B cell (primary cell): ENCODE measurements at regions not wholly inside any gene's neighbourhood (a gene's known extent, or its start where the extent isn't known, plus 50 kb on each side); places are given as distances from the start of the nearest gene placed in this dataset.

Source experiments
- ATAC-seq: fragments of 200-7000 bp; cut with Tn5 transposase; one replicate; pipeline ENCODE4 v1.10.0; 2021; ENCODE audit warnings: low read depth, mild to moderate bottlenecking, moderate number of reproducible peaks, moderate library complexity
- CTCF ChIA-PET: fragments of 350-600 bp; sonication (Branson Sonifier 250); formaldehyde crosslinking; loops from one replicate; lab custom pipeline; 2021; ENCODE audit warnings: antibody characterized with exemption, inconsistent platforms; lab: Charles Lee
- POLR2A ChIA-PET: fragments of 350-600 bp; sonication (Branson Sonifier 250); formaldehyde crosslinking; loops from one replicate; lab custom pipeline; 2021; ENCODE audit warnings: antibody characterized with exemption; lab: Charles Lee
- DNase-seq: peaks from one replicate; pipeline ENCODE4 v3.0.0; 2013
- H2AFZ ChIP-seq: 2 replicates; pipeline ENCODE4 v1.6.1; 2012; ENCODE audit warnings: mild to moderate bottlenecking, low read depth, low read length; ENCODE audit not compliant: insufficient read depth, poor library complexity, severe bottlenecking
- H3K27ac ChIP-seq, 2 donors: 1 replicate in 1 of 2; 2 replicates in 1 of 2; pipeline ENCODE4 v1.5.1; 2012 to 2013; ENCODE audit warnings: low read length in 2 of 2, mild to moderate bottlenecking in 2 of 2, moderate library complexity in 1 of 2
- H3K27me3 ChIP-seq, 4 experiments: fragments of 200-600 bp in 1 of 4; sonication (generic) in 1 of 4; replicated peaks in 1 of 4; 1 replicate in 2 of 4; 2 replicates in 2 of 4; pipeline versions ENCODE4 v1.6.1 to v1.7.0; 2013 to 2016; ENCODE audit warnings: low read length in 3 of 4, mild to moderate bottlenecking in 2 of 4, mixed read lengths in 1 of 4, moderate library complexity in 1 of 4; ENCODE audit not compliant: insufficient read depth in 4 of 4, control insufficient read depth in 3 of 4; ENCODE audit errors: control extremely low read depth in 1 of 4
- H3K36me3 ChIP-seq, 2 experiments: replicated peaks in 1 of 2; 1 replicate in 1 of 2; 2 replicates in 1 of 2; pipeline versions ENCODE4 v1.6.1 to v1.7.1; 2013; ENCODE audit warnings: low read length in 1 of 2; ENCODE audit not compliant: insufficient read depth in 2 of 2, control insufficient read depth in 1 of 2; ENCODE audit errors: control extremely low read depth in 1 of 2, extremely low read depth in 1 of 2
- H3K4me1 ChIP-seq, 2 donors: fragments of 200-600 bp in 1 of 2; sonication (generic) in 1 of 2; 1 replicate in 1 of 2; 2 replicates in 1 of 2; pipeline versions ENCODE4 v1.5.1 to v1.6.1; 2013 to 2017; ENCODE audit warnings: low read length in 2 of 2; ENCODE audit not compliant: control insufficient read depth in 2 of 2, insufficient read depth in 2 of 2
- H3K4me2 ChIP-seq: replicated peaks from 2 replicates; pipeline ENCODE3; 2012; ENCODE audit warnings: mild to moderate bottlenecking, low read depth, low read length; ENCODE audit not compliant: poor library complexity, severe bottlenecking
- H3K4me3 ChIP-seq, 5 experiments: fragments of 200-600 bp in 1 of 5; sonication (generic) in 1 of 5; 1 replicate in 3 of 5; 2 replicates in 2 of 5; pipeline versions ENCODE4 v1.5.1 to v1.7.0; 2011 to 2016; ENCODE audit warnings: low read length in 4 of 5, mild to moderate bottlenecking in 4 of 5, low read depth in 2 of 5, control low read depth in 1 of 5, moderate library complexity in 1 of 5; ENCODE audit not compliant: insufficient read depth in 1 of 5; ENCODE audit errors: control extremely low read depth in 1 of 5, extremely low read depth in 1 of 5
- H3K79me2 ChIP-seq: fragments of 200-600 bp; sonication (generic); one replicate; pipeline ENCODE4 v1.6.0; 2016; ENCODE audit warnings: low read length; ENCODE audit not compliant: control insufficient read depth, insufficient read depth
- H3K9ac ChIP-seq: fragments of 200-600 bp; sonication (generic); 2 replicates; pipeline ENCODE4 v1.6.1; 2017; ENCODE audit warnings: mild to moderate bottlenecking, low read length, moderate library complexity
- H3K9me3 ChIP-seq, 3 donors: one replicate each; pipeline versions ENCODE4 v1.6.1 to v1.7.1; 2013; ENCODE audit warnings: low read length in 2 of 3; ENCODE audit not compliant: control insufficient read depth in 2 of 3, insufficient read depth in 1 of 3; ENCODE audit errors: control extremely low read depth in 1 of 3
- H4K20me1 ChIP-seq: 2 replicates; pipeline ENCODE4 v1.6.0; 2012; ENCODE audit warnings: mild to moderate bottlenecking, low read length; ENCODE audit not compliant: insufficient read depth, control insufficient read depth, poor library complexity, severe bottlenecking
- H3K27ac Mint-ChIP-seq: one replicate; pipeline ENCODE4 v1.8.0; 2021; ENCODE audit warnings: mixed read lengths
- H3K27me3 Mint-ChIP-seq: one replicate; pipeline ENCODE4 v1.8.0; 2021; ENCODE audit warnings: mixed read lengths
- H3K4me1 Mint-ChIP-seq: one replicate; pipeline ENCODE4 v1.8.0; 2021; ENCODE audit warnings: mixed read lengths
- H3K4me3 Mint-ChIP-seq: one replicate; pipeline ENCODE4 v1.8.0; 2021; ENCODE audit warnings: mixed read lengths
- H3K9me3 Mint-ChIP-seq: one replicate; pipeline ENCODE4 v1.8.0; 2022; ENCODE audit warnings: mixed read lengths; ENCODE audit not compliant: insufficient read depth
- EZH2 ChIP-seq: IDR thresholded peaks from 2 replicates; pipeline ENCODE4 v1.6.1; 2012; ENCODE audit warnings: borderline replicate concordance, low read depth, mild to moderate bottlenecking, moderate library complexity, low read length; ENCODE audit not compliant: insufficient read depth, poor library complexity, severe bottlenecking
- WGBS: methylation state at CpG from one replicate; pipeline ENCODE4 v1.1.5; 2013; ENCODE audit warnings: missing lambda C conversion rate; ENCODE audit not compliant: insufficient coverage; 5-methylcytosine and 5-hydroxymethylcytosine counted together
- intact Hi-C: fragments of 100-400 bp; cut with micrococcal nuclease; formaldehyde crosslinking; loops from one replicate; pipeline ENCODE4 v1.10.0; 2022
- TF ChIP-seq, protein P1 (sequence below): fragments of 200-600 bp; IDR thresholded peaks from one replicate; pipeline ENCODE4 v1.8.0; 2022; ENCODE audit warnings: antibody characterized with exemption, mild to moderate bottlenecking

DNA sequence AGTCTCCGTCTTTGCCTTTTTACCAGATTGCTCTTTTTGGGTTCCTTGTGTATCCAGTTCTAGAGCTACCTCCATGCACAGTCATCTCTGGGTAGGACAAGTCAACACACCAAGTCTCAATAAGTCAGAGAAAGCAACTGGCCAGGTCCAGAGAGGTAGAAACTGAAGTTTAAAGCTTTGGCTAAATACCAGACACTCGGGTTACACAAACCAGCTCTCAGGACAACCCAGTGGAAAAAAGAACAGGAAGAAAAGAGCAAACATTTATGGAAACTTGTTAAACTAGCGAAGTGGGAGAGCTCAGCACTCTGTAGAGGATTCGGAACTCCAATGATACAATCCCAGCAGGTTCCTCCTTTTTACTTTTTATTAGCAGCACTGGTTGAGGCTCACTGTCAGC lies 291.0 kb upstream of the CPEB2 start:
- intact Hi-C loops, result no loop called here
- Mint-ChIP-seq H3K27ac (no peak overlapping the region), H3K9me3 (no peaks in the 10 kb centered on the region), H3K27me3 (peaks cover 7% of the 10 kb centered on the region), H3K4me3 (no peak overlapping the region), H3K4me1 (no peaks in the 10 kb centered on the region)
- POLR2A ChIA-PET, result no interaction called here
- Histone ChIP-seq H3K27ac (no peak overlapping the region), H3K9ac (no peak overlapping the region), H3K79me2 (no peaks in the 10 kb centered on the region), H3K36me3 (no peaks in the 10 kb centered on the region), H3K27me3 (no peaks in the 10 kb centered on the region), H2AFZ (no peak overlapping the region), H3K4me1 (no peaks in the 10 kb centered on the region), H4K20me1 (no peaks in the 10 kb centered on the region), H3K9me3 (no peaks in the 10 kb centered on the region), H3K4me3 (no peak overlapping the region), H3K4me2 (no peak overlapping the region)
- 78% methylated on average over 2 of the region's 4 CpGs for WGBS
- TF ChIP-seq, protein P1, sequence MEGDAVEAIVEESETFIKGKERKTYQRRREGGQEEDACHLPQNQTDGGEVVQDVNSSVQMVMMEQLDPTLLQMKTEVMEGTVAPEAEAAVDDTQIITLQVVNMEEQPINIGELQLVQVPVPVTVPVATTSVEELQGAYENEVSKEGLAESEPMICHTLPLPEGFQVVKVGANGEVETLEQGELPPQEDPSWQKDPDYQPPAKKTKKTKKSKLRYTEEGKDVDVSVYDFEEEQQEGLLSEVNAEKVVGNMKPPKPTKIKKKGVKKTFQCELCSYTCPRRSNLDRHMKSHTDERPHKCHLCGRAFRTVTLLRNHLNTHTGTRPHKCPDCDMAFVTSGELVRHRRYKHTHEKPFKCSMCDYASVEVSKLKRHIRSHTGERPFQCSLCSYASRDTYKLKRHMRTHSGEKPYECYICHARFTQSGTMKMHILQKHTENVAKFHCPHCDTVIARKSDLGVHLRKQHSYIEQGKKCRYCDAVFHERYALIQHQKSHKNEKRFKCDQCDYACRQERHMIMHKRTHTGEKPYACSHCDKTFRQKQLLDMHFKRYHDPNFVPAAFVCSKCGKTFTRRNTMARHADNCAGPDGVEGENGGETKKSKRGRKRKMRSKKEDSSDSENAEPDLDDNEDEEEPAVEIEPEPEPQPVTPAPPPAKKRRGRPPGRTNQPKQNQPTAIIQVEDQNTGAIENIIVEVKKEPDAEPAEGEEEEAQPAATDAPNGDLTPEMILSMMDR, result no peak
- TF ChIP-seq EZH2, result no peak
- DNase-seq, result no peak
- CTCF ChIA-PET, result interaction anchor here (0.6 kb wide), 1 partner anchor 1019 kb away, joined by 3 read pairs; no protein-coding TSS in a partner anchor
- no peak for ATAC-seq

DNA sequence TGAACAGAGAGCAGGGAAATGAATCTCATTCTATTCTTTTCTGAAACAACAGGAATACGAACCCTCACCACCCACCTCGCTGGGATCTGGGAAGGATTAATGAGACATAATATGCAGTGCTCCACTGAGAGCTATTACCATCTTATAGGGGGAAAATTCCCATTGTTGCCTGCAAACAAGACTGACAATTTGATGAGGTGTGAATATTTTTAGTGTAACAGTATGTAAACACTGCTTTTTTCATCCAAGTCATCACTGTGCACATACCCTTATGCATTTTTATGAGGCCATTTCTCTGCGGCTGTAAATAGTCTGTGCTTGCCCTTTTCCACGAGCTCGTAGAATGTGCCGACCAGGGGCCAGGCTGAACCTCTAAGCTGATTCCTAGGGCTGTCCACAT lies 285.6 kb upstream of the CPEB2 start:
- intact Hi-C loops, result no loop called here
- Mint-ChIP-seq H3K27me3 (peaks cover 5% of the 10 kb centered on the region), H3K9me3 (peaks cover 5% of the 10 kb centered on the region), H3K4me3 (no peak overlapping the region), H3K4me1 (no peaks in the 10 kb centered on the region), H3K27ac (no peak overlapping the region)
- Histone ChIP-seq H3K27ac (no peak overlapping the region), H3K27me3 (peaks cover 0 to 3% (median 0%) of the 10 kb centered on the region in 4 experiments), H3K36me3 (no peaks in the 10 kb centered on the region), H2AFZ (no peak overlapping the region), H4K20me1 (no peaks in the 10 kb centered on the region), H3K4me3 (no peak overlapping the region), H3K79me2 (no peaks in the 10 kb centered on the region), H3K4me1 (no peaks in the 10 kb centered on the region), H3K4me2 (no peak overlapping the region), H3K9me3 (peaks cover 0 to 5% (median 0%) of the 10 kb centered on the region in 3 donors), H3K9ac (no peak overlapping the region)
- ATAC-seq (no peak), DNase-seq (no peak)
- CTCF ChIA-PET, result interaction anchor here (0.6 kb wide), 1 partner anchor 1061 kb away, joined by 3 read pairs; no protein-coding TSS in a partner anchor
- TF ChIP-seq, protein P1, result no peak
- TF ChIP-seq EZH2, result no peak
- WGBS, result no CpG with 5 or more reads among the region's 6 CpGs
- POLR2A ChIA-PET, result no interaction called here
